Loucy (cell line): ENCODE measurements at regions not wholly inside any gene's neighbourhood (a gene's known extent, or its start where the extent isn't known, plus 50 kb on each side); places are given as distances from the start of the nearest gene placed in this dataset.

Source experiments
- H2AFZ ChIP-seq: fragments of 200-600 bp; sonication (generic); 2 replicates; pipeline ENCODE4 v1.6.0; 2016; ENCODE audit warnings: antibody characterized with exemption, mild to moderate bottlenecking, low read length, moderate library complexity
- H3F3A ChIP-seq: fragments of 200-600 bp; 2 replicates; pipeline ENCODE4 v1.6.0; 2016; ENCODE audit warnings: antibody characterized with exemption, low read depth, mild to moderate bottlenecking
- H3K27me3 ChIP-seq: fragments of 200-600 bp; sonication (generic); 2 replicates; pipeline ENCODE4 v1.6.1; 2014; ENCODE audit warnings: low read length, mild to moderate bottlenecking; ENCODE audit not compliant: insufficient read depth, poor library complexity, severe bottlenecking
- H3K36me3 ChIP-seq: fragments of 200-600 bp; sonication (generic); 2 replicates; pipeline ENCODE4 v1.6.1; 2016; ENCODE audit warnings: low read length; ENCODE audit not compliant: insufficient read depth
- H3K4me1 ChIP-seq: fragments of 200-600 bp; sonication (generic); 2 replicates; pipeline ENCODE4 v1.5.1; 2014; ENCODE audit warnings: low read length, mild to moderate bottlenecking; ENCODE audit not compliant: insufficient read depth, poor library complexity, severe bottlenecking
- H3K4me2 ChIP-seq: fragments of 200-600 bp; sonication (generic); 2 replicates; pipeline ENCODE4 v1.6.0; 2014; ENCODE audit warnings: antibody characterized with exemption, low read length, low read depth, mild to moderate bottlenecking; ENCODE audit not compliant: poor library complexity, severe bottlenecking
- H3K4me3 ChIP-seq: fragments of 200-600 bp; sonication (generic); 2 replicates; pipeline ENCODE4 v1.5.1; 2014; ENCODE audit warnings: low read length, mild to moderate bottlenecking, mixed read lengths; ENCODE audit not compliant: poor library complexity, severe bottlenecking
- H3K79me2 ChIP-seq: fragments of 200-600 bp; sonication (generic); 2 replicates; pipeline ENCODE4 v1.6.1; 2014; ENCODE audit warnings: low read length; ENCODE audit not compliant: insufficient read depth
- H3K9ac ChIP-seq: fragments of 200-600 bp; sonication (generic); 2 replicates; pipeline ENCODE4 v1.6.0; 2014; ENCODE audit warnings: mild to moderate bottlenecking, low read depth, low read length, moderate library complexity; ENCODE audit not compliant: poor library complexity, severe bottlenecking
- H3K9me2 ChIP-seq: fragments of 200-600 bp; sonication (generic); replicated peaks from 2 replicates; pipeline ENCODE4 v1.6.1; 2016; ENCODE audit warnings: low read depth, low read length, mixed read lengths
- H3K9me3 ChIP-seq: fragments of 200-600 bp; sonication (generic); 2 replicates; pipeline ENCODE4 v1.6.1; 2014; ENCODE audit warnings: mild to moderate bottlenecking, antibody characterized with exemption, low read length, low read depth; ENCODE audit not compliant: insufficient read depth
- H4K20me1 ChIP-seq: fragments of 200-600 bp; sonication (generic); 2 replicates; pipeline ENCODE4 v1.6.0; 2014; ENCODE audit warnings: antibody characterized with exemption, low read length, mild to moderate bottlenecking; ENCODE audit not compliant: insufficient read depth, poor library complexity, severe bottlenecking
- EZH2phosphoT487 ChIP-seq: fragments of 200-600 bp; IDR thresholded peaks from 2 replicates; pipeline ENCODE4 v1.6.1; 2018; ENCODE audit warnings: antibody characterized with exemption, mild to moderate bottlenecking, moderate library complexity, borderline replicate concordance
- TF ChIP-seq, protein P1 (sequence below): fragments of 200-600 bp; sonication (generic); conservative IDR thresholded peaks from 2 replicates; pipeline ENCODE4 v1.5.1; 2014; ENCODE audit warnings: mild to moderate bottlenecking, antibody characterized with exemption, low read length

DNA sequence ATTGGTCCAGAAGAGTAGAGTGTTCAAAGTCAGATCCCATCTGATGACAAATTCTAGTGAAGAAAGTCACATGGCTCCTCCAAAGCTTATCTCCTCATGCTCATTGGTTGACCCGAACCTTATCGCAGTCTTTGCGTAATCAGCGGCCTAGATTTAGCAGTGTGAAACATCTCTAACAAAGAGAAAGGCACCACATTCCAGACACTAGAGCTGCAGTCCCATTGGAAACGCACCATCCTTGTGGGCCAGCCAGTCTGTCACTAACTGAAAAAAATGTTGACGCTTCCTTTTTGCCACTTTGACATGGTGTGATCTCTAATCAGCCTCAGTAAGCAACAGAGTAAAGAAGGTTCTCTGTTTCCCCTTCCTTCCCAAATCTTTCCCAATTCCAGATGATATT is 458.0 kb upstream of the WWC1 start:
- H2AFZ ChIP-seq = no peak overlapping the region
- no peaks in the 10 kb centered on the region for H3F3A ChIP-seq

DNA sequence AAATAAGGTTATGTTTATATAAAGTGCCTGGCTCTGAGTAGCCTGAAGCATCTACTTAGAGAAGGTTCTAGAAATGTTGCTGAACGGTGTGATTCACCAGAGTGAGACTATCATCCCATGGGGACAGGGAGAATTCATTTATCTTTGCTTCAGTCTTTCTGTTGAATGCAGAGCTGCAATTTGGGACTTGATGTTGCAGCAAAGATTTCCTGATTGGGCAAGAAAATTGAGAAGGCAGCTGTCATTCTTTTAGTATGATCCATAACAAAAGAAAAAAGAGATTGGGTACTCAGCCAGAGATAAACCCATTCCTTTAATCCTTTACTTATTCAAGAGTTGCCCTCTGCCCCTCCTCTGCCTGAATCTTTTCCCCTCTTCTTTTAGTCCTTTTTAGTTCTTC is 456.3 kb upstream of the WWC1 start:
- Histone ChIP-seq H3K4me2 (no peak overlapping the region), H3K4me1 (no peaks in the 10 kb centered on the region), H4K20me1 (no peaks in the 10 kb centered on the region), H3K9ac (no peak overlapping the region), H3K27me3 (no peaks in the 10 kb centered on the region), H3K9me3 (no peaks in the 10 kb centered on the region), H3F3A (no peaks in the 10 kb centered on the region), H3K79me2 (no peaks in the 10 kb centered on the region), H2AFZ (no peak overlapping the region), H3K36me3 (no peaks in the 10 kb centered on the region), H3K4me3 (no peak overlapping the region), H3K9me2 (no peaks in the 10 kb centered on the region)
- no peak for TF ChIP-seq EZH2phosphoT487
- TF ChIP-seq, protein P1, sequence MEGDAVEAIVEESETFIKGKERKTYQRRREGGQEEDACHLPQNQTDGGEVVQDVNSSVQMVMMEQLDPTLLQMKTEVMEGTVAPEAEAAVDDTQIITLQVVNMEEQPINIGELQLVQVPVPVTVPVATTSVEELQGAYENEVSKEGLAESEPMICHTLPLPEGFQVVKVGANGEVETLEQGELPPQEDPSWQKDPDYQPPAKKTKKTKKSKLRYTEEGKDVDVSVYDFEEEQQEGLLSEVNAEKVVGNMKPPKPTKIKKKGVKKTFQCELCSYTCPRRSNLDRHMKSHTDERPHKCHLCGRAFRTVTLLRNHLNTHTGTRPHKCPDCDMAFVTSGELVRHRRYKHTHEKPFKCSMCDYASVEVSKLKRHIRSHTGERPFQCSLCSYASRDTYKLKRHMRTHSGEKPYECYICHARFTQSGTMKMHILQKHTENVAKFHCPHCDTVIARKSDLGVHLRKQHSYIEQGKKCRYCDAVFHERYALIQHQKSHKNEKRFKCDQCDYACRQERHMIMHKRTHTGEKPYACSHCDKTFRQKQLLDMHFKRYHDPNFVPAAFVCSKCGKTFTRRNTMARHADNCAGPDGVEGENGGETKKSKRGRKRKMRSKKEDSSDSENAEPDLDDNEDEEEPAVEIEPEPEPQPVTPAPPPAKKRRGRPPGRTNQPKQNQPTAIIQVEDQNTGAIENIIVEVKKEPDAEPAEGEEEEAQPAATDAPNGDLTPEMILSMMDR = no peak

More for the DNA sequence above, 458.0 kb upstream of the WWC1 start:
- Histone ChIP-seq H3K36me3 (no peaks in the 10 kb centered on the region), H3K79me2 (no peaks in the 10 kb centered on the region), H3K9me3 (no peaks in the 10 kb centered on the region), H3K4me2 (no peak overlapping the region), H3K9ac (no peak overlapping the region), H4K20me1 (no peaks in the 10 kb centered on the region), H3K9me2 (no peaks in the 10 kb centered on the region), H3K27me3 (no peaks in the 10 kb centered on the region), H3K4me1 (no peaks in the 10 kb centered on the region), H3K4me3 (no peak overlapping the region)
- TF ChIP-seq, protein P1 = no peak
- TF ChIP-seq EZH2phosphoT487 = no peak

DNA sequence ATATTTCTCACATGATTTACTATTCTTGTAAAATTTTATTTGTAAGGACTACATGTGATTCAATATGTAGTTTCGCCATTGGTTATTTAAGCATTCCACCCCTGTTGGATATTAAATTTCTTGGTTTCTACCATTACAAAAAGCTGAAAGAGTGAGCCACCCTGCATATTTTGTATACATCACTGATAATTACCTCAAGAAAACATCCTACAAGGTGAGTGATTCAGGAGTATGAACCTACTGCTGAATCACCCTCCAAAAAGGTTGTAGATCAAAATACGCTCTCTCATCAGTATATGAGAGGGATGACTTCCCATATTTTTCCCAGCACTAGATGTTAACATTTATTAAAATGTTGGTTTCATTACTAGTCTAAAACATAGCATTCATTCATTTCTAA is 454.3 kb upstream of the WWC1 start:
- H3K9ac ChIP-seq = no peak overlapping the region
- H4K20me1 ChIP-seq = no peaks in the 10 kb centered on the region
- H3K79me2 ChIP-seq = no peaks in the 10 kb centered on the region
- no peaks in the 10 kb centered on the region for H3K36me3 ChIP-seq
- no peaks in the 10 kb centered on the region for H3F3A ChIP-seq
- H3K4me3 ChIP-seq = no peak overlapping the region
- H3K4me2 ChIP-seq = no peak overlapping the region
- H2AFZ ChIP-seq = no peak overlapping the region
- no peaks in the 10 kb centered on the region for H3K9me3 ChIP-seq
- H3K9me2 ChIP-seq = no peaks in the 10 kb centered on the region
- H3K4me1 ChIP-seq = no peaks in the 10 kb centered on the region
- H3K27me3 ChIP-seq = no peaks in the 10 kb centered on the region
- TF ChIP-seq, protein P1 = no peak
- no peak for TF ChIP-seq EZH2phosphoT487
